A549 (cell line): ENCODE measurements at regions not wholly inside any gene's neighbourhood (a gene's known extent, or its start where the extent isn't known, plus 50 kb on each side); places are given as distances from the start of the nearest gene placed in this dataset.
A peak's percentile ranks its signal among the peaks of the same experiment; 100 is the strongest.

Experiments used
- ATAC-seq, 2 experiments: fragments of 200-7000 bp in 1 of 2; fragments of >200 bp in 1 of 2; cut with Nextera tagmentation in 1 of 2; cut with Tn5 transposase in 1 of 2; 3 replicates each; pipeline versions ENCODE4 v1.8.0 to v1.9.1; 2018 to 2020; ENCODE audit warnings: mild to moderate bottlenecking in 1 of 2, moderate library complexity in 1 of 2
- CTCF ChIA-PET: fragments of 300-600 bp; sonication (Branson Sonifier 250); formaldehyde crosslinking; extraction: SDS; loops from one replicate; lab custom pipeline; 2021; ENCODE audit warnings: antibody characterized with exemption, inconsistent platforms; lab: Yijun Ruan, JAX
- POLR2A ChIA-PET: fragments of 350-600 bp; formaldehyde crosslinking; extraction: SDS; loops from one replicate; lab custom pipeline; 2021; ENCODE audit warnings: antibody characterized with exemption, inconsistent platforms; lab: Yijun Ruan, JAX
- DNase-seq, 2 experiments: peaks; one replicate each; pipeline versions ENCODE4 v3.0.0 to v3.0.0-alpha.2; 2011 to 2016; ENCODE audit warnings: low read depth in 1 of 2, low spot score in 1 of 2
- FAIRE-seq: peaks from 2 replicates; lab custom pipeline; 2011; peaks lifted over from hg19 to GRCh38; lab: Jason Lieb, UNC
- H3K27ac ChIP-seq, 2 experiments: fragments of >200 bp; sonication (Bioruptor Twin); formaldehyde crosslinking; 3 replicates each; pipeline ENCODE4 v1.5.1; 2016 to 2017
- H3K4me1 ChIP-seq: fragments of >200 bp; sonication (Bioruptor Twin); formaldehyde crosslinking; 3 replicates; pipeline ENCODE4 v1.6.1; 2016
- H3K4me2 ChIP-seq: fragments of >200 bp; sonication (Bioruptor Twin); formaldehyde crosslinking; 3 replicates; pipeline ENCODE4 v1.6.1; 2016
- H3K4me3 ChIP-seq: fragments of >200 bp; sonication (Bioruptor Twin); formaldehyde crosslinking; 3 replicates; pipeline ENCODE4 v1.5.1; 2016
- H3K9me3 ChIP-seq: fragments of >200 bp; sonication (Bioruptor Twin); formaldehyde crosslinking; 3 replicates; pipeline ENCODE4 v1.6.1; 2016
- EHF ChIP-seq: fragments of 250-450 bp; sonication (Bioruptor Pico); IDR thresholded peaks from 2 replicates; pipeline ENCODE4 v1.5.0; 2020; ENCODE audit warnings: mild to moderate bottlenecking
- ELK1 ChIP-seq: fragments of 150-350 bp; IDR thresholded peaks from 2 replicates; pipeline ENCODE4 v1.6.1; 2014; ENCODE audit warnings: low read depth, mild to moderate bottlenecking, low read length
- FOSB ChIP-seq: fragments of 250-450 bp; sonication (Bioruptor Pico); IDR thresholded peaks from 2 replicates; pipeline ENCODE4 v1.5.0; 2020; ENCODE audit warnings: mild to moderate bottlenecking, moderate library complexity
- FOXS1 ChIP-seq: fragments of 250-450 bp; sonication (Bioruptor Pico); IDR thresholded peaks from 2 replicates; pipeline ENCODE4 v1.5.0; 2020; ENCODE audit warnings: mild to moderate bottlenecking, moderate library complexity
- HDAC2 ChIP-seq: fragments of 200-600 bp; sonication (generic); IDR thresholded peaks from 2 replicates; pipeline ENCODE4 v1.6.1; 2016
- HEYL ChIP-seq: fragments of 250-450 bp; sonication (Bioruptor Pico); IDR thresholded peaks from 2 replicates; pipeline ENCODE4 v1.8.0; 2021; ENCODE audit warnings: mild to moderate bottlenecking, moderate library complexity
- HOXA7 ChIP-seq: fragments of 250-450 bp; sonication (Bioruptor Pico); IDR thresholded peaks from 2 replicates; pipeline ENCODE4 v1.5.0; 2020; ENCODE audit warnings: mild to moderate bottlenecking, moderate library complexity
- KDM1A ChIP-seq: fragments of 200-600 bp; sonication (generic); IDR thresholded peaks from 2 replicates; pipeline ENCODE4 v1.6.1; 2016; ENCODE audit warnings: low read depth, mild to moderate bottlenecking
- KDM5A ChIP-seq: fragments of 200-600 bp; sonication (generic); IDR thresholded peaks from 2 replicates; pipeline ENCODE4 v1.6.1; 2016; ENCODE audit warnings: antibody characterized with exemption, mild to moderate bottlenecking
- MYC ChIP-seq: IDR thresholded peaks from 2 replicates; pipeline ENCODE4 v1.6.1; 2012; ENCODE audit warnings: mild to moderate bottlenecking, inconsistent platforms, low read length, improper control_type of control experiment, borderline replicate concordance
- NPAS2 ChIP-seq: fragments of 250-450 bp; sonication (Bioruptor Pico); IDR thresholded peaks from 2 replicates; pipeline ENCODE4 v1.8.0; 2022; ENCODE audit warnings: mild to moderate bottlenecking, moderate library complexity, borderline replicate concordance
- NR3C1 ChIP-seq: fragments of >200 bp; sonication (Bioruptor Twin); formaldehyde crosslinking; IDR thresholded peaks from 3 replicates; pipeline ENCODE4 v1.6.1; 2017
- PBX3 ChIP-seq: IDR thresholded peaks from 2 replicates; pipeline ENCODE4 v1.6.1; 2012
- PHF8 ChIP-seq: fragments of 200-600 bp; sonication (generic); IDR thresholded peaks from 2 replicates; pipeline ENCODE4 v1.6.1; 2016; ENCODE audit warnings: low read depth, mild to moderate bottlenecking, antibody characterized with exemption, moderate library complexity, borderline replicate concordance
- POLR2A ChIP-seq: IDR thresholded peaks from 2 replicates; pipeline ENCODE4 v1.6.1; 2012; ENCODE audit warnings: mild to moderate bottlenecking, low read length
- RAD21 ChIP-seq, 2 experiments: fragments of >200 bp in 1 of 2; sonication (Bioruptor Twin) in 1 of 2; formaldehyde crosslinking in 1 of 2; IDR thresholded peaks in 1 of 2; conservative IDR thresholded peaks in 1 of 2; 2 replicates in 1 of 2; 3 replicates in 1 of 2; pipeline ENCODE4 v1.6.1; 2012 to 2018; ENCODE audit warnings: inconsistent platforms in 1 of 2
- RARB ChIP-seq: fragments of 250-450 bp; sonication (Bioruptor Pico); IDR thresholded peaks from 2 replicates; pipeline ENCODE4 v1.8.0; 2021; ENCODE audit warnings: mild to moderate bottlenecking, moderate library complexity
- RCOR1 ChIP-seq: fragments of 150-350 bp; IDR thresholded peaks from 2 replicates; pipeline ENCODE4 v1.6.1; 2014; ENCODE audit warnings: antibody characterized with exemption, low read length, low read depth
- RFX5 ChIP-seq: fragments of 450-650 bp; IDR thresholded peaks from 2 replicates; pipeline ENCODE4 v1.7.1; 2014; ENCODE audit warnings: antibody characterized with exemption, mild to moderate bottlenecking, moderate library complexity
- USF2 ChIP-seq: fragments of 450-650 bp; IDR thresholded peaks from 2 replicates; pipeline ENCODE4 v1.6.1; 2014; ENCODE audit warnings: antibody characterized with exemption
- ZNF302 ChIP-seq: fragments of 250-450 bp; sonication (Bioruptor Pico); IDR thresholded peaks from 2 replicates; pipeline ENCODE4 v1.9.0; 2021; ENCODE audit warnings: inconsistent platforms, mild to moderate bottlenecking, moderate library complexity
- WGBS: methylation state at CpG from one replicate; pipeline ENCODE4 v1.1.6; 2017; ENCODE audit errors: missing lambda C conversion rate; 5-methylcytosine and 5-hydroxymethylcytosine counted together
- TF ChIP-seq, protein P1 (sequence below): fragments of >200 bp; sonication (Bioruptor Twin); formaldehyde crosslinking; IDR thresholded peaks from 3 replicates; pipeline ENCODE4 v1.5.1; 2016
- TF ChIP-seq, protein P2 (sequence below): IDR thresholded peaks from 2 replicates; pipeline ENCODE4 v1.6.1; 2012

DNA sequence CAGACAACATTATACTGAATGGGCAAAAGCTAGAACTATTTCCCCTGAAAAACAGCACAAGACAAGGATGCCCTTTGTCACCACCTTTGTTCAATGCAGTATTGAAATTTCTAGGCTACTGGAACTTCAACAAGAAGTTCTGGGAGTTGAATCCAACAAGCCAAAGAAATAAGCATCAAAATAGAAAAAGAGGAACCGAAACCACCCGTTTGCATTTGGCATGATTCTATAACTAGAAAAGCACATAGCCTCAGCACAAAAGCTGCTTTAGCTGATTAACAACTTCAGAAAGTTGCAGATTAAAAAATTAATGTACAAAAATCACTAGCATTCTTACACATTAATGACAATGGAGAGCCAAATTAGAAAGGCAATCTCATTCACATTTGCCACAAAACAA lies 79.6 kb upstream of the KDM5D start:
- no peak for FAIRE-seq
- no peak for TF ChIP-seq MYC
- TF ChIP-seq ELK1 = no peak
- no peak for TF ChIP-seq HDAC2
- no peak for TF ChIP-seq RCOR1
- TF ChIP-seq NPAS2 (CRISPR knock-in tag) = no peak
- TF ChIP-seq NR3C1 = no peak
- TF ChIP-seq, all 56 proteins: peak for 0
- Histone ChIP-seq H3K27ac (no peak overlapping the region), H3K4me3 (no peak overlapping the region), H3K4me2 (no peak overlapping the region), H3K4me1 (no peaks in the 10 kb centered on the region), H3K9me3 (no peaks in the 10 kb centered on the region)
- ChIA-PET POLR2A (no interaction called here), CTCF (no interaction called here)
- ATAC-seq (no peak), DNase-seq (no peak)
- 0% methylated on average over 2 of the region's 2 CpGs for WGBS

GRCh38 chrY:19818546-19818945 lies 74.0 kb upstream of the KDM5D start:
- TF ChIP-seq HOXA7 = no peak
- TF ChIP-seq PHF8 = no peak
- no peak for TF ChIP-seq ELK1
- no peak for TF ChIP-seq RARB (CRISPR knock-in tag)
- no peak for TF ChIP-seq RFX5
- no peak for TF ChIP-seq NR3C1
- TF ChIP-seq ZNF302 (CRISPR knock-in tag) = no peak
- TF ChIP-seq USF2 = no peak
- no peak for TF ChIP-seq FOSB (CRISPR knock-in tag)
- no peak for TF ChIP-seq KDM1A
- TF ChIP-seq HEYL (CRISPR knock-in tag) = no peak
- no peak for TF ChIP-seq EHF (CRISPR knock-in tag)
- TF ChIP-seq, protein P1, sequence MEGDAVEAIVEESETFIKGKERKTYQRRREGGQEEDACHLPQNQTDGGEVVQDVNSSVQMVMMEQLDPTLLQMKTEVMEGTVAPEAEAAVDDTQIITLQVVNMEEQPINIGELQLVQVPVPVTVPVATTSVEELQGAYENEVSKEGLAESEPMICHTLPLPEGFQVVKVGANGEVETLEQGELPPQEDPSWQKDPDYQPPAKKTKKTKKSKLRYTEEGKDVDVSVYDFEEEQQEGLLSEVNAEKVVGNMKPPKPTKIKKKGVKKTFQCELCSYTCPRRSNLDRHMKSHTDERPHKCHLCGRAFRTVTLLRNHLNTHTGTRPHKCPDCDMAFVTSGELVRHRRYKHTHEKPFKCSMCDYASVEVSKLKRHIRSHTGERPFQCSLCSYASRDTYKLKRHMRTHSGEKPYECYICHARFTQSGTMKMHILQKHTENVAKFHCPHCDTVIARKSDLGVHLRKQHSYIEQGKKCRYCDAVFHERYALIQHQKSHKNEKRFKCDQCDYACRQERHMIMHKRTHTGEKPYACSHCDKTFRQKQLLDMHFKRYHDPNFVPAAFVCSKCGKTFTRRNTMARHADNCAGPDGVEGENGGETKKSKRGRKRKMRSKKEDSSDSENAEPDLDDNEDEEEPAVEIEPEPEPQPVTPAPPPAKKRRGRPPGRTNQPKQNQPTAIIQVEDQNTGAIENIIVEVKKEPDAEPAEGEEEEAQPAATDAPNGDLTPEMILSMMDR = no peak
- TF ChIP-seq KDM5A = no peak
- TF ChIP-seq PBX3 = no peak
- no peaks in the 10 kb centered on the region for H3K9me3 ChIP-seq
- no peaks in the 10 kb centered on the region for H3K4me1 ChIP-seq
- no peak for FAIRE-seq
- DNase-seq = no peak
- ChIA-PET CTCF (no interaction called here), POLR2A (no interaction called here)
- H3K27ac ChIP-seq = no peak overlapping the region
- no peak overlapping the region for H3K4me2 ChIP-seq
- no peak overlapping the region for H3K4me3 ChIP-seq
- ATAC-seq = no peak

GRCh38 chrY:19816920-19817319 lies 72.4 kb upstream of the KDM5D start:
- Histone ChIP-seq H3K4me3 (no peak overlapping the region), H3K9me3 (no peaks in the 10 kb centered on the region), H3K4me1 (no peaks in the 10 kb centered on the region), H3K4me2 (no peak overlapping the region), H3K27ac (no peak overlapping the region)
- ChIA-PET CTCF (no interaction called here), POLR2A (no interaction called here)
- DNase-seq (peak in 1 of 2 experiments; percentile 13), ATAC-seq (peak; percentile 63 to 66; a peak in 4 of 6 replicates), FAIRE-seq (no peak)
- 4% methylated on average over 4 of the region's 6 CpGs for WGBS
- TF ChIP-seq POLR2A (no peak), RAD21 (conservative IDR thresholded peaks at IDR 0.05 in 1 of 2, IDR thresholded peaks at IDR 0.05 in 1 of 2) (peak; percentile 12 to 31; a peak in 2 of 5 replicates), FOXS1 (CRISPR knock-in tag) (no peak), NR3C1 (no peak)
- TF ChIP-seq, protein P2, sequence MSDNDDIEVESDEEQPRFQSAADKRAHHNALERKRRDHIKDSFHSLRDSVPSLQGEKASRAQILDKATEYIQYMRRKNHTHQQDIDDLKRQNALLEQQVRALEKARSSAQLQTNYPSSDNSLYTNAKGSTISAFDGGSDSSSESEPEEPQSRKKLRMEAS = no peak
